ENCODE measurements at regions not wholly inside any gene's neighbourhood (a gene's known extent, or its start where the extent isn't known, plus 50 kb on each side); places are given as distances from the start of the nearest gene placed in this dataset.

DNA sequence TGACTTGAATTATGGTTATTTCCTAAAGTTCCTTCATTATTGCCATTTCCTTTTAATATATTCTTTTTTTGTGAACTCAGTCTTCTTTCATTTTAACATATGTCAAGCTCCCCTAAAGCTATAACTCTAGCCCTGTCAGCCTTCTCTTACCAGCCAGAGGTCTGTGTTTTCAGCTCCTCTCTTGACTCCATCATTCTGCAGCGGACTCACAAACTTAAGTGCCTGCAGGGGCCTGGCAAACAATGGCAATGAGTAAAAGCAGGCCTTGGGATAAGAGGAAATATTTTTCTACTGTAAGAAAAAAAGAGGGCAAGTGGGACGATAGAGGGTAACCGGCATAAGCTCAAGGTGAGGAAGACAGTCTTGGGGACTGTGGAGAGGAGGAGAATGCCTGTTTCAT, 424.5 kb upstream of the RGS6 start:
- ChIA-PET CTCF (interaction anchor here (0.7 to 1.2 kb wide), 2 partner anchors 10 to 269 kb away, joined by 3 to 5 read pairs; no protein-coding TSS in a partner anchor), POLR2A (ENCODE audit: low non-redundant PET) (no interaction called here)
- TF ChIP-seq CTCF (conservative IDR thresholded peaks at IDR 0.05; ENCODE audit: low read depth) = no peak
- DNase-seq (ENCODE audit: low spot score) = no peak
- no peak overlapping the region for H3K27ac ChIP-seq

GRCh38 chr14:71508901-71509300, 423.3 kb upstream of the RGS6 start:
- CTCF ChIA-PET = no interaction called here
- POLR2A ChIA-PET (ENCODE audit: low non-redundant PET) = no interaction called here

DNA sequence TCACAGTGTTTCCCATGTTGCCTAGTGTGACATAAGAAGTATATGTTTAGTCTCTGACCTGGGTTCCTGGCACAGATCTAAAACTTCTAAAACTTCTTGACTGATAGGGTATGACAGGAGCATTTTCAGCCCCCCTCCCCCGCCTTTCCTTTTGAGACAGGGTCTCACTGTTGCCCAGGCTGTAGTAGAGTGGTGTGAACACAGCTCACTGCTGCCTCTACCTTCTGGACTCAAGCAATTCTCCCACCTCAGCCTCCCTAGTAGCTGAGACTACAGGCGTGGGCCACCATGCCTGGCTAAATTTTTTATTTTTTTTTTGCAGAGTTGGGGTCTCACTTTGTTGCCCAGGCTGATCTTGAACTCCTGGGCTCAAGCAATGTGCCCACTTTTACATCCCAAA, 421.1 kb upstream of the RGS6 start:
- ChIA-PET POLR2A (ENCODE audit: low non-redundant PET) (no interaction called here), CTCF (no interaction called here)
- no peak for DNase-seq (ENCODE audit: low spot score)
- H3K27ac ChIP-seq = no peak overlapping the region
- TF ChIP-seq CTCF (conservative IDR thresholded peaks at IDR 0.05; ENCODE audit: low read depth) = no peak

More at GRCh38 chr14:71508901-71509300, 423.3 kb upstream of the RGS6 start:
- TF ChIP-seq CTCF (conservative IDR thresholded peaks at IDR 0.05; ENCODE audit: low read depth) = no peak
- H3K27ac ChIP-seq = no peak overlapping the region
- no peak for DNase-seq (ENCODE audit: low spot score)

- no peak for TF ChIP-seq CTCF (conservative IDR thresholded peaks at IDR 0.05; ENCODE audit: low read depth)
- CTCF ChIA-PET = no interaction called here
- H3K27ac ChIP-seq = no peak overlapping the region
- DNase-seq (ENCODE audit: low spot score) = no peak
- POLR2A ChIA-PET (ENCODE audit: low non-redundant PET) = no interaction called here
Measured at GRCh38 chr14:71514941-71515919, 417.0 kb upstream of the RGS6 start.

DNA sequence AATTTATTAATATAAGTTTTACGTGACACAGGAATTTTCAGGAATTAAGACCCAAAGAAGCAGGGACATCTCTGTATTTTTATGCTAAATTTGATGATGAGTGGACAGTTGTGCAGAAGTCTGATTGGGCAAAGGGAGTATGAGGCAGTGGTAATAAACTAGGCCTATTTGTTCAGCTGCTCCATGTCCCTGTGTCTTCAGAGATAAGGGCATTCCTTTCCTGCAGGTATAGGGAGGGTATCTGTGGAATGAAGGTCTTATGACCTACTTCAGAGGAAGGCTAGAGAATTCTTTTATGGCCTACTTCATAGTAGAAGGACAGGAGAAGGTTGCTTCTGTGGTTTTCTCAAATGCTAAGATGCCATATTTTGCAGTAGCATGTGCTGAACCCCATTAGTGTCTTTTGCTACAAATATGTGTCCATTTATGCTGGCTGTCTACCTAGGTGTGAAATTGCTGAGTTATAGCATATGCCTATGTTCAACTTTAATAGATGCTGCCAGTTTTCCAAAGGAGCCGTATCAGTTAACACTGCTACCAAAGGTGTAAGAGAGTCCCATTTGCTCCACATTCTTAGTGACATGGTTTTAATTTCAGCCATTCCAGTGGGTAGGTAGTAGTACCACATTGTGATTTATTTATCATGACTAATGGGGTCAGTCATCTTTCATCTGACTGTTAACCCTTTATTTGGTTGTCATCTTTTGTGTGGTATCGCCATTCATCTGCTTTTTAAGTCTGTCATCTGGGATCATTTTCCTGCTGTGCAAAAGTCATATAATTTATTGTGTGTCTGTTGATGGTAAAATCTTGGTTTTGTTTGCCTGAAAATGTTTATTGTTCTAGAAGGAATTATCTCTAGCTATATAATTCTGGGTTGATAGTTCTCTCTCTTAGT, 410.7 kb upstream of the RGS6 start:
- no peak for DNase-seq (ENCODE audit: low spot score)
- CTCF ChIA-PET = no interaction called here
- H3K27ac ChIP-seq = no peak overlapping the region
- no peak for TF ChIP-seq CTCF (conservative IDR thresholded peaks at IDR 0.05; ENCODE audit: low read depth)
- POLR2A ChIA-PET (ENCODE audit: low non-redundant PET) = no interaction called here

DNA sequence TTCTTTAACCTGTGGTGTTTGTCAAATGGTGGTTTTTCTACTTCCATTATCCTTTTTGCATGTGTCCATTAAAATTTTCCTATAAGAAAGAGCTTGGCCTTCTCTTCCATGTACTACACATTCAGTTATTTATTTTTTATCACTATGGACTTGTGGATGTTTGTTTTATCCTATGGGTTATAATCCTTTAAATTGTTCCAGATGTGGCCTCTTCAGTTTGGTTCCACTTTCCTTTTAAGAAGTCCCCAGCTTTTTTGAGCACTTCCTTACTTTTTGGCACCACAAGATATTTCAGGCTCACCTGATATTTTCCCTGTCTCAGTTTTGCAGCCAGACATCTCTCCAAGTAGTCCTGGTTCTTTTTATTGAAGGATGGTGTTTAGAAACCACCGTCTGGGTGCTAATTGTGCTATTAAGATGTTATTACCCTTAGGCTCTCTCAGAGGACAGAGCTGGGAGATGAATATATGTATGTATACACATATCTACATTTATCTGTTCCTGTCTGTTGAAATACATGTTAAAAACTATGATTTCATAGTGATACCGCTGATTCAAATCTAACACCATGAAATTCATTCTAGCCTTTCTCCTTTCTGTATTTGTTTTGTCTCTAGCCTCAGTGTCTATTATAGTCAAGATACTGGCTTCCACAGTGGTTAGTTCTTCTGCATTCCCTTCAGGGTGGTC, 408.5 kb upstream of the RGS6 start:
- ChIA-PET POLR2A (ENCODE audit: low non-redundant PET) (no interaction called here), CTCF (interaction anchor here (0.6 kb wide), 1 partner anchor 25 kb away, joined by 5 read pairs; no protein-coding TSS in a partner anchor)
- no peak for DNase-seq (ENCODE audit: low spot score)
- TF ChIP-seq CTCF (conservative IDR thresholded peaks at IDR 0.05; ENCODE audit: low read depth) = no peak
- H3K27ac ChIP-seq = no peak overlapping the region
